ENCODE measurements at regions not wholly inside any gene's neighbourhood (a gene's known extent, or its start where the extent isn't known, plus 50 kb on each side); places are given as distances from the start of the nearest gene placed in this dataset.

- Histone ChIP-seq H3K4me1 (peaks cover 0 to 27% of the 10 kb centered on the region in 2 donors), H3K4me3 (no peak overlapping the region), H3K27me3 (no peaks in the 10 kb centered on the region), H3K36me3 (no peaks in the 10 kb centered on the region), H3K9me3 (no peaks in the 10 kb centered on the region), H3K27ac (no peak overlapping the region)
- no peak for TF ChIP-seq CTCF (IDR thresholded peaks at IDR 0.05)
- DNase-seq (ENCODE audit: low spot score) = no peak
Observed at GRCh38 chr2:43126817-43127207, 99.6 kb downstream of the ZFP36L2 start.

- H3K27me3 ChIP-seq = no peaks in the 10 kb centered on the region
Observed at GRCh38 chr2:43125090-43125998, 101.1 kb downstream of the ZFP36L2 start.

GRCh38 chr2:43124687-43125057 is 101.7 kb downstream of the ZFP36L2 start:
- Histone ChIP-seq H3K9me3 (peaks cover 0 to 5% of the 10 kb centered on the region in 2 donors), H3K27me3 (no peaks in the 10 kb centered on the region), H3K4me3 (no peak overlapping the region), H3K36me3 (no peaks in the 10 kb centered on the region), H3K27ac (no peak overlapping the region), H3K4me1 (peaks cover 0 to 5% of the 10 kb centered on the region in 2 donors)
- TF ChIP-seq CTCF (IDR thresholded peaks at IDR 0.05) = no peak
- DNase-seq (ENCODE audit: low spot score) = no peak

More at GRCh38 chr2:43125090-43125998, 101.1 kb downstream of the ZFP36L2 start:
- Histone ChIP-seq H3K4me1 (peaks cover 0 to 12% of the 10 kb centered on the region in 2 donors), H3K9me3 (no peaks in the 10 kb centered on the region), H3K27ac (no peak overlapping the region), H3K4me3 (no peak overlapping the region), H3K36me3 (no peaks in the 10 kb centered on the region)
- no peak for DNase-seq (ENCODE audit: low spot score)
- TF ChIP-seq CTCF (IDR thresholded peaks at IDR 0.05) = no peak

- TF ChIP-seq CTCF (IDR thresholded peaks at IDR 0.05) = no peak
- H3K4me1 ChIP-seq = peaks cover 0 to under 1% of the 10 kb centered on the region in 2 donors
- H3K27ac ChIP-seq = no peak overlapping the region
- no peak for DNase-seq (ENCODE audit: low spot score)
- no peaks in the 10 kb centered on the region for H3K36me3 ChIP-seq
- H3K9me3 ChIP-seq = peaks cover 0 to 10% of the 10 kb centered on the region in 2 donors
- no peak overlapping the region for H3K4me3 ChIP-seq
- no peaks in the 10 kb centered on the region for H3K27me3 ChIP-seq
Observed at GRCh38 chr2:43123981-43124686, 102.3 kb downstream of the ZFP36L2 start.

- DNase-seq (ENCODE audit: low spot score) = no peak
- H3K4me1 ChIP-seq = no peaks in the 10 kb centered on the region
- H3K27ac ChIP-seq = no peak overlapping the region
- peaks cover 0 to 17% of the 10 kb centered on the region in 2 donors for H3K9me3 ChIP-seq
- H3K27me3 ChIP-seq = no peaks in the 10 kb centered on the region
- H3K4me3 ChIP-seq = no peak overlapping the region
- no peaks in the 10 kb centered on the region for H3K36me3 ChIP-seq
- no peak for TF ChIP-seq CTCF (IDR thresholded peaks at IDR 0.05)
Observed at GRCh38 chr2:43123486-43123885, 102.9 kb downstream of the ZFP36L2 start.
